GM19467 (cell line): ENCODE measurements at regions not wholly inside any gene's neighbourhood (a gene's known extent, or its start where the extent isn't known, plus 50 kb on each side); places are given as distances from the start of the nearest gene placed in this dataset.

Source experiments
- ATAC-seq: cut with Tn5 transposase; IDR thresholded peaks from one replicate; pipeline ENCODE4 v1.9.1; 2021; ENCODE audit warnings: mild to moderate bottlenecking, moderate library complexity; ENCODE audit not compliant: unreplicated experiment

DNA sequence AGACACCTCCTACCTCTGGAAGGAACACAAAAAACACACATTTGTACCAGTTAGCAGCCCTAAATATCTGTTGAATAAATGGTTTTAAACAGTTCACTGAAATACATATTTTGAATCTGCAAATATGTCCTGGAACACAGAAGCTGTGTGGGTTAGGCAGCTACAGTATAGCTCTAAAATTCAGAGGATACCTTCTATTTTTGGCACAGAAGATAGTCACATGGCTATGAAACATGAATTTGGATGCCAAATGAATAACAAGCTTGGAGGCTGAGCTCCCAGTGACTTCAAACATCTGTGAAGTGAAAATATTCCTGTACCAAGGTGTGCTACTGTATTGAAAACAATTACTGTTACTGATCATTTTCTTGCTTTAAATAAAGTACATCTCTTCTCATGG, 391.5 kb upstream of the ADGRL2 start:
- ATAC-seq: no peak

DNA sequence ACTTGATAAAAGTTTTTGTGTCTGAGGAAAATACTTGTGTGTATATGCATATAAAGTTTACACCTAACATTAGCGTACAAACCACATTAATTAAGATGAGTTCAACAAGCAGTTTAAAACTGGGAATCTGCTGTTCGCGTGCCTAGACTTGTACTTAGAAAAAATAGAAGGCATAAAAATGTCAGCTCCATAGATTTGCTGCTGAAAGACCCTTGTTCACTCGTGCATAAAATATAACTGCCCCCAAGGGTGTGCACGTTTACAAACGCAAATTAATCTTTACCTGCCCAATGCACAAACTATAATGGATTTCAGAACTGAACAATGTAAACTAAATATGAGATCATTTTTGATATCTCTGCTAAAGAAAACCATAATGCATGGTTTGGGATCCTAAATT, 392.3 kb upstream of the ADGRL2 start:
- no peak for ATAC-seq

DNA sequence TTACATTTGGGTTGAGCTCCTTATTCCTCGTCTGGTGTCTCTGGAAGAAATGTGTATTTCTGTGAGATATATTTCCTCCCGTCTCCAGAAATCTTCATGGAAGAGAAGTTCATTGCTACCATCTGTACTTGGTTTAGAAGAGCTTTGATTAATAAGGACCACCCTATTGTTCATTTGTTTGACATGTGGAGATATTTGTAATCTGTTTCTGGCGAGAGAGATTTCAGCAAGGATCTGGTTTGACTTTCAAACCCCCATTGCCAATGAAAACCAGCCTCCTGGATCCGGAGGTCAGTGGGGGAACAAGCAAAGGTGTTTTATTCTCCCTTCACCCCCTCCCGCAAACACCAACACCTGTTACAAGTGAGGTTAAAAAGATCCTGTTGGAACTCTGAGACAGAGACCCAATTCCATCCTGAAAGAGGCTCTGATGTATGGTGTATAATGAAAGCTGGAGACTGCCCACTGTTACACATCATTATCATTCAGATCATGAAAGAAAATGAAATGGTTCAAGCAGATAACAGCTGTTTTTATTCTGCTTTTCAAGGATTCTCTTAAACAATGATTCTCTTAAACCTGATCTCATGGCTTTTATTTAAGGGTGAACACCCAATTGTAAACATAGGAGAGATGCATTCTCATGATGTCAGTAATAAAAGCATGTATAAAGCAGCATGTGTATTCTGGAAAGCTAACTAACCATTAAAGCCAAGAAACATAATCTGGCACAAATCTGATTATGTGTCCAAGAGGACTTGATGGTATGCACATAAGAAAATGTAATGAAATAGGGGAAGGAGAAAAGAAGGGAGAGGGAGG, 393.5 kb upstream of the ADGRL2 start:
- ATAC-seq: no peak

DNA sequence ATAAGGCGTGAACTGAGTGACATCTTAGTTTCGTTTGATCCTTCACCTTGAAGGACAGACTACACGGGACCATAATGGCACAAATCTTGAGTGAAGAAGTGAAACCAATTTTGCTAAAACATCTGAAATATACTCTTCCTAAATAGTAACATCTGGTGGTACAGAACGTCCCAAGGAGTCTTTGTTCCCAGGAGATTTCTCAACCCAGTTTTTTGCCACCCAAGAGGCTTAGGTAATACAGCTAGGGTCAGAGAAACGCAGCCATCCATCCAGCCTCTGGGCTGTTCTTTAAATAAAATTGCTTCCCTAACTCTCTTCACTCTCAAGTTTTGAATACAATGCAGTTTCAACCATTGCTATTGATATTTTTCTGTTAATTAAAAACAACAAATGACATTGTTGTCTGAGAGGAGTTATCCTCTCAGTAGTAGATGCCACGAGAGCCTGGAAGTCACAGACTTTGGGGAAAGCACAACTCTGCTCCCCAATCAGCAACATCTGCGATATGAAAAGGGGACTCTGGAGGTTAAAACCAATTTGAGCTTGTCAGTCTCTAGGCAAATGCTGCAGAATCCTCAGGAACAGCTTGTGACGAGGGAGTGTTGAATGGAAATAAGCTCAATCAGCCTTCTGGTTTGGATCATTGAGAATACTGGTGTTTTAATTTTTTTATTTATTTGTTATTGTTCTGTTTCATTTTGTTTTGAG, 394.3 kb upstream of the ADGRL2 start:
- ATAC-seq: no peak

DNA sequence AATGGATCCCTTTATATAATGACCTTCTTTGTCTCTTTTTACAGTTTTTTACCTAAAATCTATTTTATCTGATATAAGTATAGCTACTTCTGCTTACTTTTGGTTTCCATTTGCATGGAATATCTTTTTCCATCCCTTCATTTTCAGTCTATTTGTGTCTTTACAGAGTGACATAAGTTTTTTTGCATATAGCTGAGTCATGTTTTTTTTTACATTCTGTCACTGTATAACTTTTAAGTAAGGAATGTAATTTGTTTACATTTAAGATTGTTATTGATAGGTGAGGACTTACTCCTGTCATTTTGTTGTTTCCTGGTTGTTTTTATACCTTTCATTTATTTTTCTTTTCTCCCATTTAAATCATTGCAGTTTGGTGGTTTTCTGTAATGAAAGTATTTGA, 402.7 kb upstream of the ADGRL2 start:
- no peak for ATAC-seq

DNA sequence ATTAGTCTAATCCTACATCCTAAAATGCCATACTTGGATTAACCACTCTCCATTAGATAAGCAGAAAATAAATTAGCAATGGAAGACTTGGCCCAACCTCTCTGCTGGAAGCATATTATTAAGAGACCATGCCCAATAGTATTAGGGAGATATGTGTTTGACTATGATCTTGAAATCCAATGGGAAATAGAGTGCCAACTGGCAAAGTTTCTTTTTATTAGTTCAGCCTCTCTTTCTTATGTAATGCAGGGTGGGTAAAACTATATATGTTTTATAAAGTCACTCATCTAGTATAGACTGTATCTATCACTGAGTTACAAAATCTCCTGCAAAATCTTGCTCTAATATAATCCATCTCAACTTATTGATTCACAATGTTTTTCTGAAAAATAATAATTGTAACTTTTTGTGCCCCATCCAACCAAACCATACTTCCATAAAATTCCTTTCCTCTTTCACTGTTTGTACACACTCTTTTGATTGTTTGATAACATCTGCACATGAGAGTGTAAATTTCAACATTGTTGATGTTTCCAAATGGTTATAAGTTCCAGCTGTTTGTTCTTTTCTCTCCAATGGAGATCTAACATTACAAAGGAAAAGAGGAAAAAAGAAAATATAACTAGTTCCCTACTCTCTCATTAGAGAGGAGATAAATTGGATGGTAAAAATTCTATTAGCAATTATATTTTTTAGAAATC, 408.1 kb upstream of the ADGRL2 start:
- no peak for ATAC-seq

DNA sequence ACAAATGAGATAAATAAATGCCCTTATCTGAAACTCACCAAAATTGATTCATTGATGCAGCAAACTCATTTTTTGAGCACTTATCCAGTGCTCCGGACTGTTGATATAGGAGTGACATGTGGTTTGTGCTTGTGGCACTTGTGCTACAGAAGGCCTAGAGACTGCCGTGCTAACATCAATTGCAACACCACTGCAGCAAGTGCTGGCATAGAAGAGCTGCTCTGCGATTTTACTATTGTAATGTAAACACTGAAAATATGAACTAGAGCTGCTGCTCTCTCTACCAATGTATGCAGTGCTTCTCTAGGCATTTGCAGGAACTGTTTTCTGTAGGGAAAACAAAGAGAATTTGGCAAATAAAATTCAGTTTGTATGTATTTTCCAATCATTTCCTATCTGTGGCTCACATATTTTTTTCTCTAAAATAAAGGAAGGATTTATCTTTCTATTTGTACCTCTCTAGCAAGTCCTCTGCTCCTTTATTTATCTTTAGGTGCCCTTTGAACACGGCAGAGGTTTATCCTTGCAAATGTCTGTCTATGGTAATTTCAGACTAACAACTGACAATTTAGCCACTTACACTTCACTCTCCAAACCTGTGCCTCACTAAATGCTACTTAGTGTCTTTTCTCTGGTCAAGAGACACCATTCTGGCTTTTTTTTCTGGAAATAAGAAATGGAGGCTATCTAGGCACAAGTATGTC, 409.5 kb upstream of the ADGRL2 start:
- ATAC-seq: no peak

DNA sequence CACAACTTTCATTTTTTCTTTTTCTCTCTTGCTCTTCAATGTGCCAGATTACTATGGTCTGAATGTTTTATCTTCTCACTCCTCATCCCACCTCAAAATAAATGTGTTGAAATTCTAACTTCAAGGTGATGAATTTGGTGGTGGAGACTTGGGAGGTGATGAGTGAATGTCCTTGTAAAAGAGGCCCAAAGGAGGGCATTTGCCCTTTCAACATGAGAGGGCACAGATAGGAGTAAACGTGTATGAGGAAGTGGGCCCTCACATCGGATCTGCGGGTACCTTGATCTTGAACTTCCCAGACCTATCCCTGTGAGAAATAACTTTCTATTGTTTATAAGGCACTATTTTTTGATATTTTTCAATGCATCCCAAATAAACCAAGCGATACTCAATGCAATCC, 412.3 kb upstream of the ADGRL2 start:
- ATAC-seq: no peak

DNA sequence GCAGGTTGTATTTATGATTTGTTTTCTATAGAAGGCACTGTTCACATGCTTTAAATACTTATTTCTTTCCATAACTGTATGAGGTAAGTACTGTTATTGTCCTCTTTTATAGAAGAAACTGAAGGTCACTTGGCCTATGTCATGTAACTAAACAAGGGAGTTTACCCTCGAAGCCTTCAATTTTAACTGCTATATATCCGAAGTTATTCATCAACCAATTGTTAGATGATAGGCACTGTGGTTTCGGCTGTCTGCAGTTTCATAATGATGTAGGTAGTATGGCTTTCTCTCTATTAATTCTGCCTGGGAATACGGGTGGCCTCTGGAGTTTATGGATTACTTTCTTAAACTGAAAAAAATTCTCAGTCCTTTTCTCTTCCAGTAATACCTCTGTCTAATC, 413.3 kb upstream of the ADGRL2 start:
- ATAC-seq: no peak

DNA sequence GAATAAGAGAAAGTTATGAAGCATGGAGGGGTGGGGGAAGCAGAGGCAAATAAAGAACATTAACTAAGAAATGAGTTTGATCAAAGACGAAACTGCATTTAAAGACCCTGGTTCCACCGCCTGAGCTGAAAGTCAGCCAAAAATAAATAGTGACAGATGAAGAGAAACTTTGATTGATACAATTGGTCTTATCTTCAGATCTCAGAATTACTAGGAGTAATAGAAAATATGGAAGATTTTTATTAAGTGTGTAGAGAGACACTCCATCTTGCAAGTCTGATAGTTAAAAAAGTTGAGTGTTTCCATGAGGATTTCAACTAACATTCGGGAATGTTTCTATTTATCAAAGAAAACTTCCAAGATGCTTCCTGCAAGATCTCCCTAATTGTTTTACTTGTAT, 418.2 kb upstream of the ADGRL2 start:
- no peak for ATAC-seq

DNA sequence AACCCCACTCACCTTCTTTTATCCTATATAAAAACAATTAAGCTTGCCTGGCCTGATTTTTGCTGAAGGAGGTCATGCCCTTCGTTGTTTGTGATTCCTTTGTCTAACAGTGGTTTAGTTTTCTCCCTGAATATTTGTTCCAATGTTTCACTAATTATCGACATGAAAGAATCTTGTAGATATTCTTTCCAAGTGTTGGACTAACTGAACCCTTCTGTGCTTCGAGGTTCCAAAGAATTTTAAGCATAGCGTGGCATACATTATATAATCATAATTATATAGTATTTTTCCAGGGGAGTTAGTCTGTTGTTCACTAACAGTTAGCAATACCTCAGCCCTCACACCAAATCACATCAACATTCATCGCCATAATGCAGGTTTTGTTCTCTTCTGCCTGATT, 418.9 kb upstream of the ADGRL2 start:
- ATAC-seq: no peak

DNA sequence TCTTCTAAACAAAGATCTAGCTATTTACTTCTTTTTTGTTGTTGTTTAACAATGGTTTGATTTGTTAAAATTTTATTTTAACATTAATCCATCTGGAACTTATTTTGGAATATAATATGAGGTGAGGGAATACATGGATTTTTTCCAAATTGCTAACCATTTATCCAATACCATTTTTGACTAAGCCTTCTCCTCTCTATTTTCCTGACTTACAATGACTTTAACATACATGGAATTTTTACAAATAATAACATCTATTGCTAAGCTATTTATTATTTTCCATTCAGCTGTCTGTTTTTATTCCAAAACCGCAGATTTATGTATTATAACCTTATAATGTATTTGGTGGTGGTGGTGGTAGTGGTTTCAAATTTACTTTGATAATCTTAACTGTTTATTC, 420.3 kb upstream of the ADGRL2 start:
- ATAC-seq: no peak

DNA sequence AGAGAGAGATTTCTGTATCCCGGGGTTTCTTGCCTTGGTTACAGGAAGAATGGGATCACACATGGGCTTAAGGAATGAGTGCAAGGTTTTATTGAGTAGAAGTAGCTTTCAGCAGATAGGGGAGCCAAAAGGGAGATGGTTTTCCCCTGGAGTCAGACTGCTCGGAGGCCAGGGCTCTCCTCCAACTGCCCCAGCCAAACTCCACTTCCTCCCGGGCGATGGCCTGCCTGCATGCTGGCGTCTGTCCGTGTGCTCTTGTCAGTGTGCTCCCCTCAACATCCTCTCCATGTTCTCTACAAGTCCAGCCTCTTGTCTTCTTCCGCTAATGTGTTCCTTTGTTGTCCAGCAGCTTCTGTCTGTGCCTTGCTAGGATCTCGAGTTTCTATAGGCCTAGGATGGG, 421.3 kb upstream of the ADGRL2 start:
- no peak for ATAC-seq

DNA sequence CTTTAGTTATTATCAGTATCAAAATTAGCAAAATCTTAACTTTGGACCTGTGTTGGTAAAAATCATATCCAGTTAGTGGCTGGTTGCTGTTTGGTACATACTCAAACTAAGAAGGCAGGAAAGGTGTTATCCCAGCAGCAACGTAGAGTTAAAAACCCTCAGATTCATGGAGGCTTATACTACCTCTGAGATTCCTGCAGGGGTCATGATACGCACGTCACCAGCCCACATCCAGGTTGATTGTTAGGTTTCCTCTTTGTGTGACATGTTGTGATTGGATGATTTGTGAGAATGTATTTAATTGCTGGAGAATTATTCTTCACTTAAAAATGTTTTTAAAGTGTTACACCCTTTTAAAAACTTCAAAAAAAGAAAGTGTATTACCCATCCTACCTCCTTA, 423.3 kb upstream of the ADGRL2 start:
- ATAC-seq: no peak

DNA sequence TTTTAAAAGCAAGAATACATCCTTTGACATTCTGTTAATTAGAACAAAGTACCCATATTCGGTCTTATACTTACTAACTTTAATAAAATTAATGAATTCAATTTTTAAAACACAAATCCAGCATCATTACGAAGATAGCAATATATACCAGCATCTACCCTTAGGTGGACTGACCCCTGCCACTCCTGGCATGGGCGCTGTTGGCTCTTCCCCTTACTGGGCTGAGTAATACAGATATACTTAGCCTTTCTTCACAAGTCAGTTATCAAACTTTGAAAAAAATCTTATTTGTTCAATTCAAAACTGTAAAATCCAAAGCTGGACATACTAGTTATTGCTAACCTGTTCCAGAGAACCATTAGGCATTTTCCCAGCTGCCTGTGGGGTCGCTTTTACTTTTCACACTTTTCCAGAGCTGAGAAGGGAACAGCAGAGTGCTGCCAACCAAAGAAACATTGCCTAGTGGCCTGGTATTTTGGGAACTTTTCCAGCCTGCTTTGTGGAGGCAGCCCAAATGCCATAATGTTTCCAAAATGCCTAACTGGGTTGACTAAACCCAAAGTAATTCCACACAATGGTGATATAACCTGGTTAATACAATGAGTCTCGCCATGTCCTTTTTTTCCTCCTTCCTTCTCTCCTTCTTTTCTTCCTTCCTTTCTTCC, 424.7 kb upstream of the ADGRL2 start:
- no peak for ATAC-seq

DNA sequence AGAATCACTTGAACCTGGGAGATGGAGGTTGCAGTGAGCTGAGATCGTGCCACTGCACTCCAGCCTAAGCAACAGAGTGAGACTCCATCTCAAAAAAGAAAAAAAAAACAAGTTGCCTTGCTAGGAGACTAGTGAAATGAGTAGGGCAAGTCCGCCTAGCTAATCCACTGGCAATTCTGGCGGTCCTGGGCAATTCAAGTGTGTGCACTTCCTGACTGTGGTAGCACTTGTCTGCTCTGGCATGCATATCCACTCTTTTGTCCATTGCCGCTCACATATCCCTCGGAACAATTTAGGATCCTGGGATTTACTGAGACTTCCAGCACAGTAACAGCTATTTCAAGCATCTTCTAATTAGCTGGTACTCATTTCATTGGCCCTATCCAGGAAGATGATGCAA, 426.3 kb upstream of the ADGRL2 start:
- ATAC-seq: no peak

DNA sequence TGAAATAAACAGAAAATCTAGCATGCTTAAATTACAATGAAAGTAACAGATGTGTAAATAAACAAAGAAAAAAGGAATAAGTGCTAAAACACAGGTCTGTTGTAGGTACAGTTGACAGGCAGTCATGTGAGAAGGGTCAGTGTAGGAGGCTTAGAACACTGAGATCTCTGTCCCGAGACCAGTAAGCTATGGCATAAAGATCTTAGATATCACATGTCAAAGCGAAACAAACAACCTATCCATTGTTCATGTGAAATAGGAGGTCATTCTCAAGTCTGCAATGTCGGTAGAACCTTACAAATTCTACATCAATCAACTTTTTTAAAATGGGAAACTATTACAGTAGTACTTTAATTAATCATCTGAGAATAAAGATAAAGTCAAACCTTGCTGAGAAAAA, 428.9 kb upstream of the ADGRL2 start:
- ATAC-seq: no peak

DNA sequence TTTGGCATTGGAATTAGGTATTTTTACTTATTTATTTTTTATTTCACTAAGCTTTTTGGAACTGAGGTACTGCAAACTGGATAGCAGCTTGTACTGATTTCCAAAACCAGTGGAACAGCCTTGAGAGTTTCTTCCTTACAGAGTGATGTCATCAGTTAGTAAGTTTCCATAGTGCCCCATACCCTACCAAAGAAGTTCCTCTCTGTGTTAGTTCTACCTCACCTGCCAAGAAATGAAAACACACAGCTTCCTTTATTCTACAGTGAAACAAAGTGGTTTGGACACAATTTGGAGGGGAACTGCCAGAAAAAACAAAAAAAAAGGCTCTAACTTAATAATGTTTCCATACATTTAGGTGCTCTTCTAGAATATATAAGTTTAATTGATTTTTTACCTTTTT, 430.9 kb upstream of the ADGRL2 start:
- no peak for ATAC-seq

DNA sequence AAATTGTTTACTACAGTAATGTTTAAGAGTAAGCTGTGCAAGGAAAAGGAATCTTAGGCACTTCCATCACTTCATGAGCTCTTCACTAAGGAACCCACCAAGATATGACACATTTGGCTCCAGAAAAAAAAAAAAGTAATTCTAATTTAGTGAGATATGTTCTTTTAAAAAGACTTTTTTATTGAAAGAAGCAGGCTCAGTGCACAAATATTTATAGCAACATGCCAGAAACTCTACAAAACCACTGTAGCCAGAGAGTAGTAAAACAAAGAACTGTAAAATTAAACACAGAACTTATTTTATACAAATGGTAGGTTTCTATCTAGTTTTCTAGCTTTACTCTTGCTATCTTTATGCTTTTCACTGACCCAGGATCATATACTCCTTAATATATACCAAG, 434.6 kb upstream of the ADGRL2 start:
- no peak for ATAC-seq

DNA sequence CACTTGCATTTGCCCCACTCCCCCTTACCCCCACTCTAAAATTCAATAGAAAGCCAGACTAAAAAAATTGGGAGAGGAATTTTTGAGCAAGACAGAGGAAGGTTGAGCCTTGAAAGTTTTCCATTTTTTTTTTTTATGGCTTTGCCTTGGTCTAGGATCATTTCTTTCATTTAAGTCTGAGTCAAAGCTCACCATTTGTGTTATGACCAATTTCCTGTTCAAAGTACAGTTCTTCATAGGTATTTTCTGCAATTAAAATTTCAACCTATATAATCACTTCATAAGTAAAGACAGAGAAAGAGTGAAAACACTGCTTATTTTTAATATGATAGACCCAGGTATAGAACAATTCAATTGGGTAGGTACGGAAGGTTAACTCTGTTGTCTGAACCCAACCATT, 436.6 kb upstream of the ADGRL2 start:
- ATAC-seq: no peak

DNA sequence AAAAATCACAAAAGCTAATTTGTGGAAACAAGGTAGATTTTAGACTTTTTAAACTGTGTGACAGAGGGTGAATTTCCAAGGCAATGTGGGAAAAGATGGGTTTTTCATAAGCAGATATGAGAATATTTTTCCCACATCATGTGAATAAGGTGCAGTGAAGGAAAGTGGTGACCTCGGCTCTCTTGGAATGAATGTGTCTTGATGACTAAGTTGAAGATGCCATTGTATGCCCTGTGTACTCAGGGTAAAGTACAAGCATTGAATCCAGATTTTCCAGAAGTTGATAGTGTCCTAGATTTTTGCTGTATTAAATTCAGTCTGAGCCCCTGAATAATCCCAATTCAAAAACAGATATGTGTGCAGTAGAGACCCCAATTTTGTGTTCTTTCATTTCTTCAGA, 442.6 kb upstream of the ADGRL2 start:
- ATAC-seq: no peak
